Left forelimb (tissue), 1 donor: ENCODE measurements at regions not wholly inside any gene's neighbourhood (a gene's known extent, or its start where the extent isn't known, plus 50 kb on each side); places are given as distances from the start of the nearest gene placed in this dataset.
"Not testable (repeated sequence)": the region's sequence is repeated elsewhere in the genome, so short reads cannot be mapped to it uniquely, and the experiment has no call there.

Experiments used
- DNase-seq: peaks from one replicate; pipeline ENCODE4 v3.0.0-alpha.2; 2018; ENCODE audit warnings: low spot score

DNA sequence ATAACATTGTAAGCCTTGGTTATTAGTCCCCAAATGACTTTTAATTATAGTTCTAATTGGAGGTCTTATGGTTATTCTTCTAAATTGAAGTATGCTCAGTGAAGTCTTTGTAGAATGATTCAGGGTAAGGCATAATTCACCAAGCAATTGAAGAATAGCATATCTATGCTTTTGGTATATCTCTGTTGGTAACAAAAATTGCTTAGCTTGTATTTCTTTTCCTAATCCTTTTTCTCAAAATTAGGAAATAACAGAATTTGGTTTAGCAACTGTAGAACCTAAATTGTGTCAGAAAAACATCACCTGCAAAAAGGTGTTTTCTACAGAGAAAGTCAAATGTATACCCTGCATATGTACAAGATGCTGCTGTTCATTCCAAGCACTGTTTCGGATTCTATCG is 189.2 kb upstream of the EPHA4 start:
- no peak for DNase-seq

DNA sequence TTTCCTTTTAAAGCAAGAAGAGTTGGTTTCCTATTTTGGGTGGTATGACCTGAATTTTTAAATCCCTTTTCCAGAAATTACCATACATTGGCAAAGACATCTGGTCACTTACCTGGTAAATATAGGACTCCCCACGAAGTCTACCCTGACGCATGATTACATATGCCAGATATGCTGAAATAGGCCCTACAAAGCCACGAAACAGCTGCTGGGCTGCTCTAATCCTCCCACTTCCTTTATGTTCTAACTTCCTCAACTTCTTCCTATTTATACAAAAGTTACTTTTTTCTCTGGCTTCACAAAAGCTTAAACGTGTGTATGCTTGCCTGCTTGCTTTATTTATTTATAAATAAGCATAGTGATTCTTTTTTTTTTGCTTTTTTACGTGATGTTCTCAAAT is 186.0 kb upstream of the EPHA4 start:
- DNase-seq: no peak

DNA sequence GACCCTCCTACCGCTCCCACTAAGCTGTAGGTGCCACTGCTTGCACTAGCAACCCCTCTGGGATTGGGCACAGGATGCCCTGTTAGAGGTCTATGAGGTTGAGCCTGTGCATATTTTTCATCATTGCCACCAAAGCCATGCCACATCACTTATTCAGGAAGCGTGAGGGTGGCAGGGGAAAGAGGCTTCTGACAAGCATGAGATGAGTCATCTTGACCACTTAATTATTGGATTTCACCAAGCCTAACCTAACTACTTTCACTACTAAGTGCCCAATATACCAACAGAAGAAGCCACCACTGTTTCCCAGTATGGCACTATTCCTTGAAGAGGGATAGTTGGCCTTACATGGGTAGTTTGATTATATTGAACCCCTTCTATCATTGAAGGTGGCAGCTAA is 181.3 kb upstream of the EPHA4 start:
- no peak for DNase-seq

DNA sequence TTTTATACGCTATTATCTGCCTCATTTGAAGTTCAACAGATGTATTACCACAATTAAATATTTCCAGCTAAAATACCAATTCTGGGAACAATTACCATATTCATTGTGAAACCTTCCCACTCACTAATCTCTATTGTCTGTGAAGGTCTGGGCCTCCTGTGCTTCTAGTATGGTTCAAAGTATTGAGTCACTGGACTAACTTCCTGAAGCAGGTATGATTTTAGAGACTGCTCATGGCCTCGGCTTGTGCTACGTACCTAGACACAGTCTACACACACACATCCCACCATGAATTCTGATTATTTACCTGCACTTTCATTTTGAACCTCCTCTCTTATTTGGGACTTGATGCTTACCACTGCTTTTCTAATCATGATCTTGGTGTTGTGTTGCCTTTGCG is 180.7 kb upstream of the EPHA4 start:
- DNase-seq: no peak

DNA sequence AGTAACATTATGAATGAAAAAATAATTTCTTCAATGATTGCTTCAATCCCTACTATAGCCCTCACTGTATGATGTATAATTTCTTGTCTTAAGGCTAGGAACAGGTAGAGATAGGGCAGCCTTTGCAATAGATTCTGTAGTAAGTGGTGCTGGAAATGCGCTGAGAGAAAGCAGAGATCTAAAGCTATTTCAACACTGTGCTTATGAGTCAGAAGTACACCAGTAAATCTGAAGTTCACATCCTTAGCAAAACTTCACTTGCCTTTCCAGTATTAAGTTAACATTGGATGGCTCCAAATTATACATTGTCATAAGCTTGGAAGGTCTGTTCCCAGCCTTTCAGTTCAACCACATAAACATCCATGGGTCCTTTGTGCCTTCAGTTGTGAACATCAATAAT is 178.2 kb upstream of the EPHA4 start:
- DNase-seq: no peak

DNA sequence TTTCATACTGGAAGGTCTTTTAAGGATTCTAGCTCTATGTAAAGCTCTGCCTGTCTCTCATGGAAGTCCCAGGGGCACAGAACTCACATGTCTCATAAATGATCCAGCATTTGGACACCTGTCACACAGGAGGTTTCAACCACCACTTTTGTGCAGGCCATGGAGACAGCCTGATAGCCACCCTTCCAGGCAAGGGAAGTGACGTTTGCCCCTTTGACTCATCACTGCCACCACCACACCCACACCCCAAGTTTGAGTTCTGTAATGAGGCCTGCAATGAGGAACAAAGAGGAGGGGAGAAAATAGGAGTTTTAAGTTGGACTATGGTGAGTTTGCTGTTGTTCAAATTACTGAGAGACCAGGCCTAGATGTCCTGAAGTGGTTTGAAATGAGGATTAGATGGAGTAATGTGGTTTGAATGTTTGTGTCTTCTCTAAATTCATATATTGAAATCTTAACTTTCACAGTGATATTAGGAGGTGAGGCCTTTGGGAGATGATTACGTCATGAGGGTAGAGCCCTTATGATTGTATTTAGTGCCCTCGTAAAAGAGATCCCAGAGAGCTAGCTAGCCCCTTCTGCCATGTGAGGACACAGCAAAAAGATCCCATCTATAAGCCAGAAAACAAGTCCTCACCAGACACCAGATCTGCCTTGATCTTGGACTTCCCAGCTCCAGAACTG is 175.3 kb upstream of the EPHA4 start:
- no peak for DNase-seq

DNA sequence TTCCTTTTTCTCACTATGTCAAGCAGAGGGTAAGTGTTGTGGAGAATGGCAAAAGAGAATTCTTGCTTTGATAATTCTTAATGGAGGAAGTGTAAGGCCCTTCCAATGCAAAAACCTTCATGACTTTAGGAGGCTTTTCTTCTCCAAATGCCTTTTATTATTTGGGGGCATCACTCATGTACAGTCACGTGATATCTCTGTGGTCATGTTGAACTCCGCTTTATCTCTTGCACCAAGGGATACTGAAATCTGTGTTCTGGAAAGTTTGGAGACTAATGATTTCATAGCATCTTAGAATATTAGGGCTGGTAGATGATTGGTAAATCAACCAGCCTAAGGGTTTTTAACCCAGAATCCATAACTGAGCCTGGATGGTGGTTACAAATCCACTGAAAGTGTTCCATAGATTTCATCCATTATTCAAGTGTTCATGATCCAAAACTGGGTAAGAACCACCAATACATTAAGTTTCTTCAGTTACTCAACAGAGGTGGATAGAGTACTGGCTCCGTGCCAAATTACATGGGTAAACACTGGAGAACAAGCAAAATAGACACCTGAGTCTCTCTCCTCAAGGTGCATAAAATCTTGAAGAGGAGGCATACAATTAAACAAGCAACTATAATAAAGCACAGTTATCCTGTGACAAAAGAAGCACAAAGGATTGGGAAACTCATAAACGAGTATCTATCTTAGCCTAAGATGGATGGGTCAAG is 169.6 kb upstream of the EPHA4 start:
- no peak for DNase-seq

DNA sequence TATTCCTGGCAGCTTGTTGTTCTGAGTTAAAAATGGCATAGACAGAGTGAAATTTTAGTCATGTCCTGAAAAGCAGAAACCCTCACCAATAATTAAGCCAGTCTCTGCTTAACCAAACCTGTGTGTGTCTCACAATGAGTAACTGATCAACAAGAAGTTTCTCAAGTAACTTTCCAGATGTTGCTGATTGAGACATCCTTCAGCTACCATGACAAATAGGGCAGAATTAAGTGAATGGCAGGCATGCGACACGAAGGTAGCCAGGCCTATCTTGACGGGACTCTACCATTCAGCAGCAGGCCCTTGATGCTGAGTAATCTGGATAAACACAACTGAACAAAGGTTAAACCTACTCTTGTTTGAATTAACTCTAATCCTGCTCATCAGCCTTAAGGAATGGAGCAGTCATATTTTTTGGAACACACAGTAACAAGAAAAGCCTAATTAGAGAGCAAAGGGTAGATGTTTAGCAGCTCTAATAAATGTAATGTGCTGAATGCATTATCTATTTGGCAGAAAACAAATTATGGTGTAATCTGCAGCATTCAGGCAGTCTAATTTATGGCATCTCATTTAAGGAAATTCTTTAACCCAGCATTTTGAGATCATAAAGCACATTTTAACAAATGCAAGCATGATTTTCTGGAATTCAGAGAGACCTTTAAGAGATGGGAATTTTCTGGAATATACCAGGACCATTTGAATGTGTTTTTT is 159.5 kb upstream of the EPHA4 start:
- no peak for DNase-seq

DNA sequence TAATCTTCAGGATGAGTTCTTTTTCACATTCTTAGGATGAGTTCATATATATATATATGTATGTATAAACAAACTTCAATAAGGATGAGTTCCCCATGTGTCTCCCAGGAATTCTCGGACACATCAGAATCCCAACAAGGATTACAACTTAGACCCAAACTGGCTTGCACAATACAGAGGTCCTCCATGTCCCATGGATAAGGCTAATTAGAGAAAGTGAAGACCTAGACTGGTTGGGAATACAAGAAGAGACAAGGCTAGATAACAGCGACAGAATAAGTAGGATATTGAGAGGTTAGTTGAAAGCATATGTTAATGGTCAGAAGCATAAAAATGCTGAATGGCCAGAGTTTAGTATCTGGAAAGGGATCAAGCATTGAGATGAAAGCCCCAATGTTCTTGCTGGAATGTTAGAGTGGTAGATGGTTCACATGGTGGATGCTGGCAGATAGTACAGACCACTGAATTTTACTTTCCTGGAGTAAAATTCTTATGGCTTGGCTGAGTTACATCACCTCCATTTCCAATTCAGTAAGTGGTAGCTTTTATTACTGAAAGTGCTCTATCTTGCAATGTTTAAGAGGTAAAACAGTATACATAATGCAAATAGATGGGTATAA is 154.9 kb upstream of the EPHA4 start:
- no peak for DNase-seq

DNA sequence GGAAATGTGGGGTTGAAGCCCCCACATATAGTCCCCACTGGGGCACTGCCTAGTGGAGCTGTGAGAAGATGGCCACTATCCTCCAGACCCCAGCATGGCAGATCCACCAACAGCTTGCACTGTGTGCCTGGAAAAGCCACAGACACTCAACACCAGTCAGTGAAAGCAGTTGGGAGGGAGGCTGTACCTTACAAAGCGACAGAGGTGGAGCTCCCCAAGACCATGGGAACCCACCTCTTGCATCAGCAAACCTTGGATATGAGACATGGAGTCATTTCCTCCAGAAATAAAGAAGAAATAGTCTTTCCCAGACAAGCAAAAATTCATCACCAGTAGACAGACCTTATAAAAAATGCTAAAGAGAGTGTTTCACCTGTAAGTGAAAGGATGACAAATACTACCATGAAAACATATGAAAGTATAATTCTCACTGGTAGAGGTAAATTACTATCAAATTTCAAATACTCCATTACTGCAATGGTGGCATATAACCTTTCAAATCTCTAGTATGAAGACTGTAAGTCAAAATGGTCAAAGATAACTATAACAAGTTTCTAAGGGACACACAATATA is 152.6 kb upstream of the EPHA4 start:
- DNase-seq: no peak

DNA sequence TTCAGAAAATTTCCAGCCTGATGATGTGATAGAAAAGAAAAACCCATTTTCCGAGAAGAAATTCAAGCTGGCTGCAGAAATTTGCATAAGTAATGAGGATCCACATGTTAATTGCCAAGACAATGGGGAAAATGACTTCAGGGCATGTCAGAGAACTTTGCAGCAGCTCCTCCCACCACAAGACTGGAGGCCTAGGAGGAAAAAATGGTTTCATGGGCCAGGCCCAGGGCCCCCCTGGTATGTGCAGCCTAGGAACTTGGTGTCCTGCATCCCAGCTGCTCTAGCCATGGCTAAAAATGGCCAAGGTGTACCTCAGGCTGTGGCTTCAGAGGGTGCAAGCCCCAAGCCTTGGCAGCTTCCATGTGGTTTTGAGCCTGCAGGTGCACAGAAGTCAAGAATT is 152.0 kb upstream of the EPHA4 start:
- DNase-seq: not testable (repeated sequence)

DNA sequence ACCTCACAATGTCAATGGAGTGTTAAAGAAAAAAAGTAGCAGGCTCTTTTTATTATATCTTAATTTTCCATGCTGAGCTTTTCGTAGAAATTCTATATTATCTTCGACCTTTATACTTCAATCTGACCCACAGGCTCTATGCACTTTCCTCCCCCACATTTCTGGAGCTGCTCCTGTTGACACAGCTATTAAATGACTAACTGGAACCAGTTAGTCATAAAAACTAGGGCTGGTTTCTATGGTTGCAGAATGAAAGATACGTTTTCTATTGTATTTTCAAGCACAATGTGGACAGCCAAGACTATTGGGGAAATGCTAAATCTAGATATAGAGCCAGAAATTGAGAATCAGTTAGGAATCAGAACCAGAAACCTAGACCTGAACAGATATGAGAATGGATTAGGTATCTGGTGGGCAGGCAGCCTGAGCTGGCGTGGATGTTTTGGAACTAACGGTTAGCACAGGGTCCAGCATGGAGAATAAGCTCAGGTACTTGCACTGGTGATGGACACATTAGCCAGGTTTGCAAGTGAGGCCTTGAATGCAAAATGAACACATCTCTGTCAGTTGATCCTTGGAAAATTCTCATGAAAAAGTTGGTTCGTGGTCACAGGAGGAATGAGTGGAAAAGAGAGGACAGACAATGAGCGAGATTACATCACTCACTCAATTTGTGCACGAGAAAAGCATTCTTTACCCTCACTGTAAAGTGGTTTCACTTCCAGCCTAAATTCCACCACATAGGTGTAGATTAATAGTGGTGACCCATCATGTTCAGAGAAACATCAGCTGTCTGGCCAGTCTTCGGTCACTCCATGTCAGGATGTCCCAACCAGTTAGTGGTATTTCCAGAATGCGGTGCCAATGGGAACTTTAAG is 144.6 kb upstream of the EPHA4 start:
- no peak for DNase-seq

DNA sequence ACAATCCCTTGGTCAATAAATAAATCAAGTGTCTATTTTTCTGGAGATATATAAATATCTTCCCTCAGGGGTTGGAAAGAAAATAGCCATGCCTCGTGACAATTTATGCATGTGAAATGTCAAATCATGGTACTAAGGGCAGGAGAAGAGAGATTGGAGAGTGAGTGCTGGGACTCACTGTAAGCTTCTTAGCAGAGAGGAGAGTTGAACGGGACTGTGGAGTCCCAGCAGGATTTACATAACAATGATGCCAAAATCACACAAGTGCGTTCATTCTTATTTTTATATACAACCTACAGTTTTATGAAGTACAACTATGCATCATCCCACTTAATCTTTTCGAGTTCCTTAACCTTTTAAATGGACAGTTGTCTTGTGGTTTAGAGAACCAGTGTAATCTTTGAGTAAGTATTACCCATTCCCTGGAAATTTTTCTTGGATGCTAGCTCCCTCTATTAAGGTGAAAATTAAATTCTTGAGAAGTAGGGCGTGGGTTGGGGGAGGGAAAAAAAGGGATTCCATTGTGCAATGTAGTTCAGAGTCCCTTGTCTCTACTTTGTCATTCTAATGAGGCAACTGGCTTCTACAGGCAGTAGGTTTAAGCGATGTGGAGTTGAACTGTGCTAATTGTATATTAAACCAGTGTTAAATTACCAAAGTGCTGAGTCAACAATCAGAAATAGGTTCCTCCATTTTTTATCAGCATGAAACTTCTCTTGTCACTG is 143.6 kb upstream of the EPHA4 start:
- no peak for DNase-seq

DNA sequence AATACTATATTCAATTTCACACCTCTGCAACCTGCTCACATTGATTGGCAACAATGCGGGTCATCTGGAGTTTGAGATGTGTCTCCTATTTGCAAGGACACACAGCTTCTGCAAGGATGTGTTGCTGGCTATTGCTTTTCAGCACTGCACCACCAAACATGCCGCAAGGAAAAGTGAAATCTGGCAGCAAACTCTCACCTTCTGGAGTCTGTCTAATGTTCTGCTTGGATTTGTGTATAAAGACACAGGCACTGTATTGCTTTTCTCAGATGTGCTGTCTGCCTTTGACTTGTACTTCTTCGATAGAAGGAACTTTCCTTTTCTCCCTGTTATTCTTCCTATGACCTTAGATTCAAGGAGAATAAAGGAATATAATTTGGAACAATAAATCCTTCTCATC is 138.6 kb upstream of the EPHA4 start:
- DNase-seq: no peak

DNA sequence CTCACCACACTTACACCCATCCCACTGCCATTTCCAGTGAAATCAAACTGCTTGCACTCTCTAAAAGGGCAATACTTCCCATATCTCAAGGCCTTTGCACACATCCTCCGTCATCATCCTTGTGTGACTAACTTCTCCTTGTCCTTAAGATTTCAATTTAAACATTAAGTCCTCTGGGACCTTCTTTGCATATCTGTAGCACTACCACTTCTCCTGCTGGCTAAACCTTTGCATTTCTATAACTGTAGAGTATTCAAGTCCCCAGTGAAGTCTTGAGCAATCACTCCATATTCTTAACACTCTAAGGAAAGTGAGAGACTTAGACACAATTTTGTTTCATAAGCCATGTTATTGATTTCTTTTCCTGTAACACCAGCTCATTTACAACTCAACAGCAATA is 136.8 kb upstream of the EPHA4 start:
- DNase-seq: no peak

DNA sequence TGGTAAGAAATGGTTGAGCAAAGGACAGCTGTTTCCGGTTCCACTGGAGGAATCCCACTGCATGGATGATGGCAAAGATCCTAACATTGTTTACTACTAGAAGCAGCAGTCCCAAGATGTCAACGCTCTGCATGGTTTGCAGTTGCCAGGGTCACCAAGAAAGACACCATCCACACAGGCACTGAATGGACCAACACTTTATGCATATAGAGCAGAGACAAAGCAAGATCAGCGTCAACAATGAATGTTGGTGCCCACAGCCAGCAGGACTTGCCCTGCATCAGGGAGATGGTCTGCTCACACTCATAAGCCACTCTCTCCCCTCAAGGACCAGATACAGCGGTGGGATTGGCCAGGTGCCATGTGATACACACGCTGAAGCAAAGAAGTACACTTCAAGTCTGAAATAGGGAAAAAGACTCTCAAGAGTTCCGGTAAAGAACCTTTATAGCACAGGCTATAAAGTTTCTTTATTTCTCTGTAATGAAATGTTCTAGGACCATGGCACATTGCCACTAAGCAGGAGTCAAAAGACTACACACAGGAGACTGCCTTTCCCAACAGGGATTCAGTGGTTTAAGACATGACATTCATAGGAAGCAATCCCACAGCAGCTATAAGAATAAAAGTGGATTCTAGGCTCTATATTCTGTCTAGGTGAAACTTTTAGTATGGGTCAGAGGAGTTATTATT is 133.2 kb upstream of the EPHA4 start:
- DNase-seq: no peak

DNA sequence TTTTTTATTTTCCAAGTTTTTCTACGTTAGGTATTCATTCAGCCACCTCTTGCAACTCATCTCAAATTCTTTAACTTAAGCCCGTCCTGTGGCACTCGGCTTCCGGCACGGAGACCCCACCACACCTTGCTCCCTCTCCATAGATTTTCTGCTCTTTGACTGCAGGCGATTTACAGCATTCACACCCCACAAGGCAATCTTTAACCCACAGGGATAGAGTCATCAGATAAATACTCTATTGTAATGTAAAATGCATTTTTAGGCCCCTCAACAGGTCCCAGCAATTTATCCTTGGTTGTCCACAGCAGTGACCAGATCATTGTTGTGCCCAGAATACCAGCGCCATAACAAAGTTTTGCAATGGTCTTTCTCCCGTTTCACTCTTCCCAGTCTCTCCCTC is 132.3 kb upstream of the EPHA4 start:
- no peak for DNase-seq

DNA sequence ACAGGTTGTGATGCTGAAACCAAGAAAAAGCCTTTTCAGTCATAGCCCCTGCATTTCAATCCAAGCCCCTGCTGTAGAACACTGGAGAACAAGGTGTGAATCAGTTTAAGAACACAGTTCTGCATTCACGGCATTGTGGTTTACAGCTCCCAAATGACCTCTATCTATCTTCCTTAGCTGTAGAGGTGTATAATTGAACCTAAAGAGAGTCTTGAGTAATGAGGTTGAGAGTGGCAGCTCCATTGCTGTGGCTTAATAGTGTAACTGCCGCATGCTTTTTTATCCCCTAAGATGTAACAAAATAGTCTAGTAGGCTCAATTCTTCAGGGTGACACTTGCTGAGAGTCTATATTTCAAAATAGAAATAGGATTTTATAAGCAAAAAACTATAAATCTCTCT is 121.3 kb upstream of the EPHA4 start:
- no peak for DNase-seq

DNA sequence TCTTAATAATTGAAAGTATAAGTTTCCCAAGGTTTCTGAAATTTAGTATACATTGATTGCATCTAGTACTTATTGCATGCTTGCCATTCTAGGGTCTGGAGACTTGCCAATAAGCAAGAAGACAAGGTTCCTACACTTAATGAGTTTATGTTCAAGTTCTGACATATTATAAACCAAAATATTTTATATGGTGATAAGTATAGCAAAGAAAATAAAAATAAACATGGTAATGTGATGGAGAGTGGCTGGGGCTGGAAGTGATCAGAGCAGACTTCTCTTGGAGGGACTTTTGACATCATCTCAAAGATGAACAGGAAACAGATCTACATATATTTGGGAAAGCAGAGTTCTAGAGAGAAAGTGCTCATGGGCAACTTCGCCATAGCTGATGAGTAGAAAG is 119.5 kb upstream of the EPHA4 start:
- DNase-seq: no peak

DNA sequence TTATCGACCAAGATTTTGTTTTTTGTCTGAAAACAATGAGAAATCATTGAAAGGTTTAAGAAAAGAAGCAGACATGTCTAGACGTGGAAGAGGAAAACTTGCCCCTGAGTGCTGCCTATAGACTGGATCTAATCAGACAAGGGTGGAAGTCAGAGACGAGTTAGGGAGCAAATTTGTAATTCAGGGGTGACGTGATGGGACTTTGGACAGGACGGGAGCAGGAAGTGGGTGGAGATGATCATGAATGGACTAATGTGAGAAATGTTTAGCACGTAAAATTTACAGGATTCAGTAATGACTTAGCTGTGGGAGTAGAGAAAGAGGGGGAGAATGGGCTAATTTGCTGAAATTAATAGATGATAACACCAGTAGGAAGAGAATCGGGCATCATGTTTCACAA is 117.0 kb upstream of the EPHA4 start:
- no peak for DNase-seq
